PC-3 (cell line): ENCODE measurements at regions not wholly inside any gene's neighbourhood (a gene's known extent, or its start where the extent isn't known, plus 50 kb on each side); places are given as distances from the start of the nearest gene placed in this dataset.

Experiments
- ATAC-seq: fragments of 200-7000 bp; cut with Tn5 transposase; 2 replicates; pipeline ENCODE4 v1.9.1; 2020; ENCODE audit warnings: mild to moderate bottlenecking, moderate library complexity
- BruUV-seq: library from RNA; stranded (reverse); fragments of 400-500 nt; replicated peaks from 2 replicates; lab custom pipeline; 2021; lab: Mats Ljungman, UMichigan
- CTCF ChIA-PET: fragments of 300-600 bp; sonication (Branson Sonifier 250); formaldehyde crosslinking; loops from one replicate; lab custom pipeline; 2022; ENCODE audit warnings: antibody characterized with exemption; lab: Charles Lee
- POLR2A ChIA-PET: fragments of 300-600 bp; sonication (Branson Sonifier 250); formaldehyde crosslinking; loops from one replicate; lab custom pipeline; 2022; ENCODE audit warnings: antibody characterized with exemption; ENCODE audit not compliant: unreplicated experiment; lab: Charles Lee
- DNase-seq: peaks from one replicate; pipeline ENCODE4 v3.0.0-alpha.2; 2015
- H2AFZ ChIP-seq: fragments of 300-600 bp; sonication (generic); 2 replicates; pipeline ENCODE4 v1.6.0; 2016; ENCODE audit warnings: antibody characterized with exemption, low read length
- H3F3A ChIP-seq: fragments of 300-600 bp; sonication (generic); one replicate; pipeline ENCODE4 v1.6.0; 2017; ENCODE audit warnings: antibody characterized with exemption, low read length, control low read depth, mild to moderate bottlenecking; ENCODE audit not compliant: unreplicated experiment
- H3K27ac ChIP-seq: fragments of 300-600 bp; sonication (generic); 2 replicates; pipeline ENCODE4 v1.5.1; 2016; ENCODE audit warnings: mild to moderate bottlenecking, low read length
- H3K27me3 ChIP-seq: fragments of 300-600 bp; sonication (generic); 2 replicates; pipeline ENCODE4 v1.6.1; 2016; ENCODE audit warnings: low read length, mixed read lengths
- H3K36me3 ChIP-seq: fragments of 300-600 bp; sonication (generic); 2 replicates; pipeline ENCODE4 v1.6.1; 2016; ENCODE audit warnings: low read depth, mixed run types, low read length, mixed read lengths
- H3K4me1 ChIP-seq: fragments of 300-600 bp; sonication (generic); 2 replicates; pipeline ENCODE4 v1.5.1; 2016; ENCODE audit warnings: low read length; ENCODE audit not compliant: insufficient read depth
- H3K4me2 ChIP-seq: fragments of 300-600 bp; sonication (generic); 2 replicates; pipeline ENCODE4 v1.6.0; 2016; ENCODE audit warnings: low read length
- H3K4me3 ChIP-seq: fragments of 300-600 bp; sonication (generic); 2 replicates; pipeline ENCODE4 v1.5.1; 2016; ENCODE audit warnings: mild to moderate bottlenecking, low read length, mixed read lengths
- H3K79me2 ChIP-seq: fragments of 300-600 bp; sonication (generic); 2 replicates; pipeline ENCODE4 v1.6.1; 2017; ENCODE audit warnings: low read length, mixed read lengths
- H3K9ac ChIP-seq: fragments of 300-600 bp; sonication (generic); 2 replicates; pipeline ENCODE4 v1.6.0; 2016; ENCODE audit warnings: mild to moderate bottlenecking, low read length
- H3K9me2 ChIP-seq: fragments of 300-600 bp; sonication (generic); replicated peaks from 2 replicates; pipeline ENCODE4 v1.6.1; 2016; ENCODE audit warnings: mixed run types, low read length, mixed read lengths
- H3K9me3 ChIP-seq: fragments of 300-600 bp; sonication (generic); 2 replicates; pipeline ENCODE4 v1.6.1; 2016; ENCODE audit warnings: low read length, mixed read lengths
- H4K20me1 ChIP-seq: fragments of 300-600 bp; sonication (generic); 2 replicates; pipeline ENCODE4 v1.6.1; 2016; ENCODE audit warnings: low read length, mixed read lengths
- EZH2 ChIP-seq: fragments of 300-600 bp; sonication (generic); IDR thresholded peaks from one replicate; pipeline ENCODE4 v1.6.1; 2017; ENCODE audit warnings: antibody characterized with exemption, mild to moderate bottlenecking, low read length; ENCODE audit not compliant: unreplicated experiment
- EZH2phosphoT487 ChIP-seq: fragments of 300-600 bp; sonication (generic); IDR thresholded peaks from 2 replicates; pipeline ENCODE4 v1.6.1; 2018; ENCODE audit warnings: mild to moderate bottlenecking, antibody characterized with exemption, low read length, borderline replicate concordance
- intact Hi-C: fragments of 100-400 bp; cut with micrococcal nuclease; formaldehyde crosslinking; loops from 2 replicates; pipeline ENCODE4 v1.9.0; 2023
- TF ChIP-seq, protein P1 (sequence below): fragments of 300-600 bp; sonication (generic); conservative IDR thresholded peaks from 2 replicates; pipeline ENCODE4 v1.5.1; 2017; ENCODE audit warnings: antibody characterized with exemption, low read depth, mild to moderate bottlenecking, low read length

DNA sequence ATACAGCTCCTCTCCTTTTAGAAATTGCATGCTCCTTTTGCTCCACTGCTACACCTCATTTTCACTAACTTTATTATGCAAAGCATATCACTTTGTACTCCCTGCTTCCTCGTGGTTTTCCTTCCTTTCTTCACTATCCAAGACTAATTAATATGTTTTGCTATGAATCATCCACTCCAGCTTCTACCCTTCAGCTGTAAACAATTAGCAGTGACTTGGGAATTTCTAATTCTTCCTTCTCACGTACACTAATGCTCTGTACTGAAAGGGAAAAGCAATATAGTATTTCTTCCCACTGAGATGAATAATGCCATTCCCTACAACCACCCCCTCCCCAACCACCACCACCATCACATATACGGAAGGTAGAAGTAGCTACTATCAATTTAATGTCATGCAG lies 1917.0 kb downstream of the MRPL39 start:
- Histone ChIP-seq H3K4me1 (no peaks in the 10 kb centered on the region), H3K4me3 (no peak overlapping the region), H3K36me3 (no peaks in the 10 kb centered on the region), H3K9me3 (no peaks in the 10 kb centered on the region), H4K20me1 (no peaks in the 10 kb centered on the region), H3K27ac (no peak overlapping the region), H3K9me2 (no peaks in the 10 kb centered on the region), H3K9ac (no peak overlapping the region), H3F3A (no peaks in the 10 kb centered on the region), H3K4me2 (no peak overlapping the region), H3K79me2 (no peaks in the 10 kb centered on the region), H3K27me3 (no peaks in the 10 kb centered on the region), H2AFZ (no peak overlapping the region)
- CTCF ChIA-PET, result no interaction called here
- intact Hi-C loops, result no loop called here
- no peak for TF ChIP-seq EZH2phosphoT487
- TF ChIP-seq, protein P1, sequence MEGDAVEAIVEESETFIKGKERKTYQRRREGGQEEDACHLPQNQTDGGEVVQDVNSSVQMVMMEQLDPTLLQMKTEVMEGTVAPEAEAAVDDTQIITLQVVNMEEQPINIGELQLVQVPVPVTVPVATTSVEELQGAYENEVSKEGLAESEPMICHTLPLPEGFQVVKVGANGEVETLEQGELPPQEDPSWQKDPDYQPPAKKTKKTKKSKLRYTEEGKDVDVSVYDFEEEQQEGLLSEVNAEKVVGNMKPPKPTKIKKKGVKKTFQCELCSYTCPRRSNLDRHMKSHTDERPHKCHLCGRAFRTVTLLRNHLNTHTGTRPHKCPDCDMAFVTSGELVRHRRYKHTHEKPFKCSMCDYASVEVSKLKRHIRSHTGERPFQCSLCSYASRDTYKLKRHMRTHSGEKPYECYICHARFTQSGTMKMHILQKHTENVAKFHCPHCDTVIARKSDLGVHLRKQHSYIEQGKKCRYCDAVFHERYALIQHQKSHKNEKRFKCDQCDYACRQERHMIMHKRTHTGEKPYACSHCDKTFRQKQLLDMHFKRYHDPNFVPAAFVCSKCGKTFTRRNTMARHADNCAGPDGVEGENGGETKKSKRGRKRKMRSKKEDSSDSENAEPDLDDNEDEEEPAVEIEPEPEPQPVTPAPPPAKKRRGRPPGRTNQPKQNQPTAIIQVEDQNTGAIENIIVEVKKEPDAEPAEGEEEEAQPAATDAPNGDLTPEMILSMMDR, result no peak
- TF ChIP-seq EZH2, result no peak
- POLR2A ChIA-PET, result interaction anchor here (0.7 kb wide), 1 partner anchor 305 kb away, joined by 3 read pairs; no protein-coding TSS in a partner anchor
- BruUV-seq, result no TSS peak
- DNase-seq (no peak), ATAC-seq (no peak)

DNA sequence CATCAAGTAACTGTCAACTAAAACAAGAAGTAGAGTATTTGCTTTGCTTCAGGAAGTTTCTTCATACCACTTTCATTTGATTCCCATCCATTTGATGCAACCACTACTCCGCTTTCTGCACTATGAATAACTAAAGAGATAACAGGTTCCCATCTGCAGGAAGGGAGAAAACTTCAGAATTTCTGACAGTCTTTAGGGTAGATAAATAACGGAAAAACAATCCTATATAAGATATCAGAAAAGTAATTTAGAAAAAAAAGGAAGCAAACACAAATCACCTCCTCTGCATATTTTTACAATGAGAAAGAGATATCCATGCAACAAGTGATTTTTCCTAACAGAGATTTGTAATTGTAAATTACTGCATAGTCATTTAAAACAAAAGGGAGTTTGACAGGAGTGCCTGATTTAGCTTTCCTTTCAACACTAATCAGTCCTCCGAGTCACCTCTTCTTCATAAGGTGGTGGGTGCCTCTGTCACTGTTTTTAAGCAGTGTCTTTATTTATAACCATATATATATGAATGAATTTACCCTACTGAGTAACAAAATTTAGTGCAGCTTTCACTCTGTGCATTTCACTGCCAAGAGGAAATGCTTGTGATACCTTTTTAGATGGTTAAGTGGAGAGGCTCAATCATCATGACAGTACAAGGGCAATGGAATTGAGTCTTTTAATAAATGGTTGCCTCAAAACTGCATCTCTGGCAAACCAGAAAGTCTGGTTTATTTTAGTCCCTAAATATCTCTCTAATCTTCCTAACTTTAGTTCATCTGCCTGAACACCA lies 1920.4 kb downstream of the MRPL39 start:
- ATAC-seq, result no peak
- ChIA-PET POLR2A (no interaction called here), CTCF (no interaction called here)
- no peaks in the 10 kb centered on the region for H3F3A ChIP-seq
- H3K4me2 ChIP-seq, result no peak overlapping the region
- no peak overlapping the region for H3K4me3 ChIP-seq
- no peak for TF ChIP-seq EZH2phosphoT487
- TF ChIP-seq EZH2, result no peak
- TF ChIP-seq, protein P1, result no peak
- DNase-seq, result no peak
- intact Hi-C loops, result no loop called here
- no peaks in the 10 kb centered on the region for H4K20me1 ChIP-seq
- no peaks in the 10 kb centered on the region for H3K36me3 ChIP-seq
- H3K9ac ChIP-seq, result no peak overlapping the region
- no peaks in the 10 kb centered on the region for H3K9me2 ChIP-seq
- no peaks in the 10 kb centered on the region for H3K79me2 ChIP-seq
- H3K27me3 ChIP-seq, result no peaks in the 10 kb centered on the region
- no TSS peak for BruUV-seq
- H3K9me3 ChIP-seq, result no peaks in the 10 kb centered on the region
- H2AFZ ChIP-seq, result no peak overlapping the region
- H3K27ac ChIP-seq, result no peak overlapping the region
- no peaks in the 10 kb centered on the region for H3K4me1 ChIP-seq

DNA sequence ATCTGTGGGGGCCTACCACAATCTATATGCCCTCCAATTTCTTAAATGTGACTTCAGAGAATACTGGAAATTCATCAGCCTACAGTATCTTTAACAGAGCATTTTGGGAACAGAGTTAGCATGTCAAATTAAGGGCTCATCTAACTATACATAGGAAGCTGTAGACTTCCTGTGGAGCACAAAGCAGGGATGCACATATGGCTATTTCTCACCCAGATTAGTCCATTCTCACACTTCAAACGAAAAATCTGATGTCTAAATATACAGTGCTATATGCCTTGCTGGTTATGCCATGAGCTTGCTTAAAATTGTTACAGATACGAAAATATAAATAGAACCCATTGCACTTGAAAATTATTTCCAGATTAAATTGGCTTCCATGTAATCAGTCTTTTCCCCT lies 1922.8 kb downstream of the MRPL39 start:
- Histone ChIP-seq H3K9me2 (no peaks in the 10 kb centered on the region), H3K4me2 (no peak overlapping the region), H3F3A (no peaks in the 10 kb centered on the region), H3K4me1 (no peaks in the 10 kb centered on the region), H4K20me1 (no peaks in the 10 kb centered on the region), H3K27ac (no peak overlapping the region), H3K36me3 (no peaks in the 10 kb centered on the region), H3K4me3 (no peak overlapping the region), H3K9me3 (no peaks in the 10 kb centered on the region), H3K9ac (no peak overlapping the region), H2AFZ (no peak overlapping the region), H3K79me2 (no peaks in the 10 kb centered on the region), H3K27me3 (no peaks in the 10 kb centered on the region)
- DNase-seq (no peak), ATAC-seq (no peak)
- TF ChIP-seq, protein P1, result no peak
- CTCF ChIA-PET, result no interaction called here
- intact Hi-C loops, result no loop called here
- POLR2A ChIA-PET, result no interaction called here
- BruUV-seq, result no TSS peak
